ENCODE measurements at regions not wholly inside any gene's neighbourhood (a gene's known extent, or its start where the extent isn't known, plus 50 kb on each side); places are given as distances from the start of the nearest gene placed in this dataset.

DNA sequence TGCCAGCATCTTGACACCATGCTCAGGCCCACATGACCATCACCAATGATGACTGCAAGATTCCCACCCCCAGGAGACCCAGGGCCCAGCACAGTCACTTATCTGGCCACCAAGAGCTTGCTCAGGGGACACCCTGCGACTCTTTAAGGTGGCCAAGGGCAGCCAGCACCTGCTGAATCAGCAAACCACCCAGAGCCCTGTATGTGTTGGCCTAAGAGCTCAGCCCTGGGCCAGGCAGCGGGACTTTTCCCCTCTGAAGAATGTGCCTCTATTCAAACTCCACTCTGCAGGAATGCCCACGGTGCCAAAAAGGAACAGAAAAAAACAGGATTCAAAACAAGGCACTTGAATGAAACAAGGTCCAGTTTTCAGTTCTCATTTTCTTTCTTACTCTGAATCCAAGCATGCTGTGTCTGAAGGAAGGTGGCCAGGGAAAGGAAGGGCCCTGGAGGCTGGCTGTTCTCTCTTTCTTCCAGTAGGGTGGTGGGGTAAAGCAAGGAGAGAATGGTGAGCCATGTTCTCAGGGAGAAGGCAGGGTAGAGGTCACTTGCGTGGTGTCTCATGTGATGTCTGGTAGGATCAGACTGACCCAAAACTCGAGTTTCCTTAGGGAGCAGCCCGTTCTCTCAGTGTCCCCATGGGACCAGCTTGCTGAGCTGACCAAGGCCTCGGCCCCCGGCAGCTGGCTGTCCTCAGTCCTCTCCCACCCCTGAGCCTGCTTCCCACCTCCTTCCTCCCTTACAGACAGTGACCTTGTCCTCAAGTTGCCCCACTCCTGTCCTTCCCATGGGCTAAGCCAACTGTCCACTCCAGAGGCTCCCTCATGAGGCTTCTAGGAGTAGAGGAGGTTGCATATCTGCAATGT lies 150.0 kb downstream of the RNF152 start:
- Mint-ChIP-seq H3K27ac (no peak overlapping the region), H3K36me3 (no peaks in the 10 kb centered on the region), H3K27me3 (no peaks in the 10 kb centered on the region), H3K4me3 (no peak overlapping the region), H3K9me3 (peaks cover 7% of the 10 kb centered on the region), H3K4me1 (ENCODE audit: unreplicated experiment) (peaks cover 16% of the 10 kb centered on the region)
- no peak for DNase-seq (ENCODE audit: extremely low spot score, unreplicated experiment)
- TF ChIP-seq, protein P1, sequence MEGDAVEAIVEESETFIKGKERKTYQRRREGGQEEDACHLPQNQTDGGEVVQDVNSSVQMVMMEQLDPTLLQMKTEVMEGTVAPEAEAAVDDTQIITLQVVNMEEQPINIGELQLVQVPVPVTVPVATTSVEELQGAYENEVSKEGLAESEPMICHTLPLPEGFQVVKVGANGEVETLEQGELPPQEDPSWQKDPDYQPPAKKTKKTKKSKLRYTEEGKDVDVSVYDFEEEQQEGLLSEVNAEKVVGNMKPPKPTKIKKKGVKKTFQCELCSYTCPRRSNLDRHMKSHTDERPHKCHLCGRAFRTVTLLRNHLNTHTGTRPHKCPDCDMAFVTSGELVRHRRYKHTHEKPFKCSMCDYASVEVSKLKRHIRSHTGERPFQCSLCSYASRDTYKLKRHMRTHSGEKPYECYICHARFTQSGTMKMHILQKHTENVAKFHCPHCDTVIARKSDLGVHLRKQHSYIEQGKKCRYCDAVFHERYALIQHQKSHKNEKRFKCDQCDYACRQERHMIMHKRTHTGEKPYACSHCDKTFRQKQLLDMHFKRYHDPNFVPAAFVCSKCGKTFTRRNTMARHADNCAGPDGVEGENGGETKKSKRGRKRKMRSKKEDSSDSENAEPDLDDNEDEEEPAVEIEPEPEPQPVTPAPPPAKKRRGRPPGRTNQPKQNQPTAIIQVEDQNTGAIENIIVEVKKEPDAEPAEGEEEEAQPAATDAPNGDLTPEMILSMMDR (conservative IDR thresholded peaks at IDR 0.05) = no peak

DNA sequence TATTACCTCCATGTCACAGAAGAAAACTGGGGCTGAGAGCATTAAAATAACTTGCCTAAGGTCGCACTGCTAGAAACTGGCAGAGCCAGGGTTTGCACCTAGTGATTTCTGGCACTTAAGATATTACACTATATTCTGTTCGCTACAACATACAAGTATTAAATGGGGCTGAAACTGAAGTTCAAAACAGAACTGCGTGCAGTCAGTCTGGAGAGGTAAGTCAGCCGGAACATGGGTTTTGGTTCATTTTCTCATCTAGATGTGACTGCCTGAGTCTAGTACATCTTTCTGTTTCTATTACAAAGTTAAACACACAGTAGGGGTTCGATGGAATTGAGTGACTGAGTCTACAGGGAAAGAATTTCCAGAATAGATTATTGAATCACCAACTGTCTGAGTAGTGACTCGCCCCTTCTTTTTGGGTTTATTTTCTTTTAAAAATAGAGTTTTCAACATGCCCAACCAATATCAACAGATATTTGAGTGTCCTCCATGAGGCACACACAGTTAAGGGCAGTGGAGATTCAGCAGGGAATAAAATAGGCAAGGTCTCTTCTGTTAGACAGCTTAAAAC lies 150.8 kb downstream of the RNF152 start:
- TF ChIP-seq, protein P1 (conservative IDR thresholded peaks at IDR 0.05) = no peak
- H3K9me3 Mint-ChIP-seq = peaks cover 7% of the 10 kb centered on the region
- H3K27ac Mint-ChIP-seq = no peak overlapping the region
- no peak overlapping the region for H3K4me3 Mint-ChIP-seq
- DNase-seq (ENCODE audit: extremely low spot score, unreplicated experiment) = no peak
- H3K27me3 Mint-ChIP-seq = no peaks in the 10 kb centered on the region
- peaks cover 15% of the 10 kb centered on the region for H3K4me1 Mint-ChIP-seq (ENCODE audit: unreplicated experiment)
- no peaks in the 10 kb centered on the region for H3K36me3 Mint-ChIP-seq

DNA sequence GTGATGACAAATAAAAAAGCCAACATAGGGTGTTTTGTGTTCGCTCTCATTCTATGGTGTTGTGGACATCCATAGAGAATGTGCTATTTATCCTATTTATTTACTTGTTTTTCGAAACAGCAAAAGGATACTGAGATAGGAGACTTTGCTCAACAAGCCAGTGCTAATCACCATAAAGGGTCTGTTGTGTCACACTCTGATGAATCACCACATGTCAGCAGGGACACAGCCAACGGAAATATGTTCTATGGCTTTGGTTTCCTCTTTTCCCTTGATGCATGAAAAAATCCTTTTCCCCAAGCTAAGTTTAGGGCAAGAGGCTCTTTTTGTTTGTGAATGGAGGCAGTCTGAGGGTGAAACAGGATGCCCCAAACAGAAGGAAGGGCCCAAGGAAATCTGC lies 154.3 kb downstream of the RNF152 start:
- DNase-seq (ENCODE audit: extremely low spot score, unreplicated experiment) = no peak
- no peaks in the 10 kb centered on the region for H3K27me3 Mint-ChIP-seq
- no peaks in the 10 kb centered on the region for H3K9me3 Mint-ChIP-seq
- peaks cover 31% of the 10 kb centered on the region for H3K4me1 Mint-ChIP-seq (ENCODE audit: unreplicated experiment)
- no peak overlapping the region for H3K4me3 Mint-ChIP-seq
- no peak overlapping the region for H3K27ac Mint-ChIP-seq
- H3K36me3 Mint-ChIP-seq = no peaks in the 10 kb centered on the region
- TF ChIP-seq, protein P1 (conservative IDR thresholded peaks at IDR 0.05) = no peak

DNA sequence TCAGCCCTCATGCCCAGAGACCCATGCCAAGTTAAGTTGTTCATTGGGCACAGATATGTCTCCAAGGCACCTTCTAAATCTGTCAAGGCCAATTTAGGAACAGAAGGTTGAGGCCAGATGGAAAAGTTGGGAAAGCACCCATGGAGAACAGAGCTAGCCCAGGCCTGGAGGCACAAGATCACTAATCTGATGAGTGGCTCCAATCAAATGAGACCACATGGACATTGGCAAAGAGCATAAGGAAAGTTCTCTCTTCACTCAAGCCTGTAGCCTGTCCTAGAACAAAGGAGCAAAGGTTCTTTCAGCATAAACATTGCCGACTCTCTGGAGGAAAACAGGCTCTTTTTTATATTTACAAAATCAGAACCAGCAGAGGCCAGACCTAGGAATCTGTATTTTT lies 154.8 kb downstream of the RNF152 start:
- no peak overlapping the region for H3K4me3 Mint-ChIP-seq
- H3K27ac Mint-ChIP-seq = no peak overlapping the region

DNA sequence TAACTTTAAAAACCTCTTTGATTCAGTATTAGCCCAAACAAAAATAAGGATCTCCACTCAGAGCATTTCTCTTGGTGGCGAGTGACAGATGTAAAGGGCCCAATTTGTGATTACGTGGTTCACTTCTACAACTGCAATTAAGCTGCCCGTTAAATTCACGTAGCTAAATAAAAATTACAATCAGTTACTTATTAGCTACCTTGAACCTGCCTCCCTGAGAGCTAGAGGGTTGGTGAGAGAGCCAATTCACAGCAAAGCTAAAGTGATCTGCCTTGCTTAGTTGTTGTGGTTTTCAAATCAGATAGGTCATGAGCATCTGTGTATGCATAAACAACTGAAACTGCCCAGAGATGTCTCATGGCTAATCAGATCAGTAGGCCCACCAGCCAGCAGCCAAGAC lies 156.7 kb downstream of the RNF152 start:
- Mint-ChIP-seq H3K27ac (peak overlapping the region; percentile 51), H3K4me3 (no peak overlapping the region), H3K4me1 (ENCODE audit: unreplicated experiment) (peaks cover 40% of the 10 kb centered on the region), H3K27me3 (no peaks in the 10 kb centered on the region), H3K36me3 (no peaks in the 10 kb centered on the region), H3K9me3 (no peaks in the 10 kb centered on the region)
- DNase-seq (ENCODE audit: extremely low spot score, unreplicated experiment) = no peak
- TF ChIP-seq, protein P1 (conservative IDR thresholded peaks at IDR 0.05) = no peak

More for the DNA sequence above, 154.8 kb downstream of the RNF152 start:
- TF ChIP-seq, protein P1 (conservative IDR thresholded peaks at IDR 0.05) = no peak
- Mint-ChIP-seq H3K4me1 (ENCODE audit: unreplicated experiment) (peaks cover 32% of the 10 kb centered on the region), H3K36me3 (no peaks in the 10 kb centered on the region), H3K9me3 (no peaks in the 10 kb centered on the region), H3K27me3 (no peaks in the 10 kb centered on the region)
- no peak for DNase-seq (ENCODE audit: extremely low spot score, unreplicated experiment)

All from type B pancreatic cell (in vitro differentiated cells).